ENCODE measurements at regions not wholly inside any gene's neighbourhood (a gene's known extent, or its start where the extent isn't known, plus 50 kb on each side); places are given as distances from the start of the nearest gene placed in this dataset.

DNA sequence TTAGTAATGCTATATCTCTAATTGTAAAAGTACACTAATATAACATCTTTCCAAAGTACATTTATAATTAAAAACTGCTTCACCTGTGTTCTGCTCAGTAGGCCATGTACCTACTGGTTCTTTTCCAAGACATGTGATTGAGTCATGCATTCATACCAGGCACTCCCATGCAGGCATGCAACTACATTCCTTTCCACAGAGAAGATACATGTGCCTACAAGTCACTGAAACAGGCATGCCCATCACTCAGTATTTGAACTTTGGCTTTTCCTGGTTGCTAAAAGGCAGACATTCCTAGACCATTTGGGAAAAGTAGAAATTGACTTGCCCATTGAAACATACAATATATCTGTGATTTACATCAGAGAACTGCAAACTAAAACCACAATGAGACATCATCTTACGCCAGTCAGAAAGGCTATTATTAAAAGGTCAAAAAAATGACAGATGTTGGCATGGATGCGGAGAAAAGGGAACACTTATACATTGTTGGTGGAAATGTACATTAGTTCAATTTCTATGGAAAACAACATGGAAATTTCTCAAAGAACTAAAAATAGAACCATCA is 148.3 kb upstream of the MOCS2 start:
- TF ChIP-seq, protein P1, sequence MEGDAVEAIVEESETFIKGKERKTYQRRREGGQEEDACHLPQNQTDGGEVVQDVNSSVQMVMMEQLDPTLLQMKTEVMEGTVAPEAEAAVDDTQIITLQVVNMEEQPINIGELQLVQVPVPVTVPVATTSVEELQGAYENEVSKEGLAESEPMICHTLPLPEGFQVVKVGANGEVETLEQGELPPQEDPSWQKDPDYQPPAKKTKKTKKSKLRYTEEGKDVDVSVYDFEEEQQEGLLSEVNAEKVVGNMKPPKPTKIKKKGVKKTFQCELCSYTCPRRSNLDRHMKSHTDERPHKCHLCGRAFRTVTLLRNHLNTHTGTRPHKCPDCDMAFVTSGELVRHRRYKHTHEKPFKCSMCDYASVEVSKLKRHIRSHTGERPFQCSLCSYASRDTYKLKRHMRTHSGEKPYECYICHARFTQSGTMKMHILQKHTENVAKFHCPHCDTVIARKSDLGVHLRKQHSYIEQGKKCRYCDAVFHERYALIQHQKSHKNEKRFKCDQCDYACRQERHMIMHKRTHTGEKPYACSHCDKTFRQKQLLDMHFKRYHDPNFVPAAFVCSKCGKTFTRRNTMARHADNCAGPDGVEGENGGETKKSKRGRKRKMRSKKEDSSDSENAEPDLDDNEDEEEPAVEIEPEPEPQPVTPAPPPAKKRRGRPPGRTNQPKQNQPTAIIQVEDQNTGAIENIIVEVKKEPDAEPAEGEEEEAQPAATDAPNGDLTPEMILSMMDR (IDR thresholded peaks at IDR 0.05; ENCODE audit: low read depth, low read length, missing control alignments): no peak
- no peak for DNase-seq (ENCODE audit: low read depth)
- in situ Hi-C loops (cut with HindIII; ENCODE audit: low sequenced_read_pairs): no loop called here
- no peak overlapping the region for H3K4me3 ChIP-seq (ENCODE audit: low read depth, low read length)

DNA sequence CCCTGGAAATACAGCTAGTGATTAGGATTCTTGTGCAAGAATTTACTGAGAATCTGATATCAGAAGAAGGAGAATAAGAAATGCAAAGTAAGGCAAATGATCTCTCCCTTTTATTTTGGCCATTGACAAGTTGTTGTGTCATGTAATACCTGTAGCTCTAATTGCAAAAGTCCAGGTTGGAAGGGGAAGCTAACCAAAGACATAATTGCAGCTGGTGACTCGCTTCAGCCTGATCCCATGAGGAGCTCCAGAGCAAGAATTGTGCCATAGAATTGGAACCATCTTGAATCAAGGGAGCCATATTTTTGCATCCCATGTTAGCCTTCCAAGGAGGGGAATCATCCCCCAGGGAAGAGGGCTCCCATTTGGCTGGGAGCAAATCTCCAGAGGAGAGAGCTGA is 149.6 kb upstream of the MOCS2 start:
- in situ Hi-C loops (cut with HindIII; ENCODE audit: low sequenced_read_pairs): no loop called here
- DNase-seq (ENCODE audit: low read depth): no peak
- TF ChIP-seq, protein P1 (IDR thresholded peaks at IDR 0.05; ENCODE audit: low read depth, low read length, missing control alignments): no peak
- H3K4me3 ChIP-seq (ENCODE audit: low read depth, low read length): no peak overlapping the region

DNA sequence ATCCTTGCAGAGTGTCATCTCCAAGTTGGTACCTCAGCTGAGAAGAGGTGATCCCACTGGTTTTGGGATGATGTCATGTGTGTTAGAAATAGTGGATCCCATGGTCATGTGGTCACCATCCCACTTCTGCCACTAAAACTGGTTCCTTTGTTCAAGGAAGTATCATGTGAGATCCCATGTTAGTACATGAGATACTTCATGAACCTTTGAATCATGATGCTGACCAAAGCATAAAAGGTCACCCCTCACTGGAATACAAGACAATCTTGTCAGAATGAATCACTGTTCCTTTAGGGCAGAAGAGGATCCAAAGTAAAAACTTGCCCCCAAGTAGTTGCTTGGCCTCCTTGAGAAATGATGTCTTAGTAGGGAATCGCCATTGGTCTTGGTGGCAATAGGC is 150.9 kb upstream of the MOCS2 start:
- no peak for DNase-seq (ENCODE audit: low read depth)
- in situ Hi-C loops (cut with HindIII; ENCODE audit: low sequenced_read_pairs): loop anchor here (5.0 kb wide), 1 partner anchor 97 kb away; no protein-coding TSS in a partner anchor
- H3K4me3 ChIP-seq (ENCODE audit: low read depth, low read length): no peak overlapping the region
- TF ChIP-seq, protein P1 (IDR thresholded peaks at IDR 0.05; ENCODE audit: low read depth, low read length, missing control alignments): no peak

DNA sequence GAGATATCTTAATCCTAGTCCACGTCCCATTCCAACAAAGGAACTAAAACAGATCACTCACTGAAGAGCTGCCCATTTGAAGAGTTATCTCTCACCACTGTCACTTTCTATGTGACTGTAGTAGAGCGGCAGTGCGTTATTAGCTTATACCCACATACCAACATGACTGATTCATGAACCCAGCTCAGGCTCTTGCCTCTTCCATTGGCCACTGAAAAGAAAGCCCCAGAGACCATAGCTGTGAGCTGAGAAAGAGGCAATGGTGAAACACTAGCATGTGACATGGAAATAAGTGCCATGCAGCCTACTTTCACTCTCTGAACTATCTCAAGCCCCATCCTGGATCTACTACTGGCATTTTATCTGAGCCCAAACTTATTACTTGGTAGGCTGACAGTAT is 151.7 kb upstream of the MOCS2 start:
- in situ Hi-C loops (cut with HindIII; ENCODE audit: low sequenced_read_pairs): loop anchor here (5.0 kb wide), 1 partner anchor 96 kb away; no protein-coding TSS in a partner anchor

DNA sequence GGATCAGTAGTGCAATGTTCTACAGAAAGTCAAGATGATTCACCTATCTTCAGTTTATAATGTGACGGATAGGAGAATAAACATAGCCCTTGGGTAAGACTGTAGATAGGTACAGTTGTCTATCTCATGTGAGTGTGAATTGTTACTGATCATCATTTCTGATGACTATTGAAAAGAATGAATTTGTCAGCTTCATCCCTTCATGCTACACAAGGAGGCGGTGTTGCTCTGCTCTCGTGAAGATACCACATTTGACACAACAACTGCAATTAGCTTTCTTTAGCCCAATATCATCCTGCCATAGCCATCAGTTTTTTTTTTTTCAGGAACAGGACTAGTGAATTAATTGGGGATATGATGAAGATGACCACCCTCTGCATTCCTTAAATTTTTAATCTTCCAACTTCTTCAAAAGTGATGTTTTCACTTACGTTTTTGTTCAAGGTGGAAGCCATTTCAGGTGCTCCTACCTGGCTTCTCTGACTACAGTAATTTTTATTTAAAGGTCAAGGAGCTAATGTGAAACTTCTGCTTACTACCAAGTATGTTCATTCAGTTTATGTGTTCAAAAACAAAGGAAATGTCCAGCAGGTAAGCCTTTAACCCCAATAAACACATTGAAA is 152.9 kb upstream of the MOCS2 start:
- no peak overlapping the region for H3K4me3 ChIP-seq (ENCODE audit: low read depth, low read length)
- DNase-seq (ENCODE audit: low read depth): peak; percentile 32
- TF ChIP-seq, protein P1 (IDR thresholded peaks at IDR 0.05; ENCODE audit: low read depth, low read length, missing control alignments): peak; percentile 66
- in situ Hi-C loops (cut with HindIII; ENCODE audit: low sequenced_read_pairs): loop anchor here (5.0 kb wide), 1 partner anchor 95 kb away; no protein-coding TSS in a partner anchor

More for the DNA sequence above, 151.7 kb upstream of the MOCS2 start:
- DNase-seq (ENCODE audit: low read depth): no peak
- TF ChIP-seq, protein P1 (IDR thresholded peaks at IDR 0.05; ENCODE audit: low read depth, low read length, missing control alignments): no peak
- H3K4me3 ChIP-seq (ENCODE audit: low read depth, low read length): no peak overlapping the region

DNA sequence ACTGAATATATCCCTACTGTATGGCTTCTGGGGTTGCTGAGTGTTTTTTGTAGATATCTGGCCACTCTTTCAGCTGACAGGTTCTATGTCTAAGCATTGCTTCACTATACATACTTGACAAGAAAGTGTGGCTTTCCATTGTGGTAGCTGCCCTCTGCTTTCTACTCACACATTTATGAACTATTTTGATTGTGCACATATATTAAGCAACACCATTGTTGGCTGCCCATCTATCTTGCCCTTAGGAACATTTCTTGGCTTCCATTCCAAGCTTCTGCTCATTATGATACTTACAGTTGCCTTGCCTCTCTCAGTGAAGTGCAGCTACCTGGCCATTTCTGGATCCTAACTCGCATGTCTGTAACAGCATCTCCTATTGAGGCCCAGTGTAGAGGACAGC is 153.6 kb upstream of the MOCS2 start:
- no peak for DNase-seq (ENCODE audit: low read depth)
- in situ Hi-C loops (cut with HindIII; ENCODE audit: low sequenced_read_pairs): loop anchor here (5.0 kb wide), 1 partner anchor 94 kb away; no protein-coding TSS in a partner anchor
- TF ChIP-seq, protein P1 (IDR thresholded peaks at IDR 0.05; ENCODE audit: low read depth, low read length, missing control alignments): no peak
- H3K4me3 ChIP-seq (ENCODE audit: low read depth, low read length): no peak overlapping the region

All from astrocyte of the cerebellum (primary cell).